ENCODE measurements at regions not wholly inside any gene's neighbourhood (a gene's known extent, or its start where the extent isn't known, plus 50 kb on each side); places are given as distances from the start of the nearest gene placed in this dataset.

DNA sequence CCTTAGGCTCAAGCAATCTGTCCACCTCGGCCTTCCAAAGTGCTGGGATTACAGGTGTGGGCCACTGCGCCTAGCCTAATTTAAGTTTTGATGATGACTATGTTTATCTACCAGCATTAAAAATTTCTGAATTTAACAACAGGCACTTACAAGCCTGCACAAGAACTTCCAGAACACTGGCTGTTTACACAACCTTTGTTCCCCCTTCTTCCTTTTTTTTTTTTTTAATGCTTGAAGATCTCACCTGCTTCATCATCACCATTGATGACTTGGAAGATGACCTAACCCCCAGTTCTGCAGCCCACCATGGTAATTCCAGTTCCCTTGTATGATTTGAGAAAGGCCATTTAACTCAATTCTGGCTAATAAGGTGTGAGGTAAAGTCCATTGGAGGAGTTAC lies 70.4 kb downstream of the GJD2 start:
- no peak for TF ChIP-seq CTCF (conservative IDR thresholded peaks at IDR 0.05)
- no peak for TF ChIP-seq EZH2 (IDR thresholded peaks at IDR 0.05; ENCODE audit: low read depth)

Data from PC-9 (cell line).